Right renal pelvis (tissue), 4 donors: ENCODE measurements at regions not wholly inside any gene's neighbourhood (a gene's known extent, or its start where the extent isn't known, plus 50 kb on each side); places are given as distances from the start of the nearest gene placed in this dataset.
"Not testable (repeated sequence)": the region's sequence is repeated elsewhere in the genome, so short reads cannot be mapped to it uniquely, and the experiment has no call there.

ENCODE experiments used
- DNase-seq, 4 donors: peaks; one replicate each; pipeline ENCODE4 v3.0.0-alpha.2; 2013; ENCODE audit warnings: low read depth in 4 of 4, low spot score in 3 of 4, missing footprints in 1 of 4

GRCh38 chr1:219067350-219067712, 106.3 kb upstream of the LYPLAL1 start:
- DNase-seq = no peak

- not testable (repeated sequence) for DNase-seq
Measured at GRCh38 chr1:219070395-219070794, 103.3 kb upstream of the LYPLAL1 start.

GRCh38 chr1:219071209-219071608, 102.5 kb upstream of the LYPLAL1 start:
- no peak for DNase-seq

- DNase-seq = no peak
Measured at GRCh38 chr1:219072329-219072728, 101.3 kb upstream of the LYPLAL1 start.

GRCh38 chr1:219074084-219074728, 99.5 kb upstream of the LYPLAL1 start:
- no peak for DNase-seq

- DNase-seq = no peak
Measured at GRCh38 chr1:219075121-219075879, 98.4 kb upstream of the LYPLAL1 start.

GRCh38 chr1:219076326-219076937, 97.2 kb upstream of the LYPLAL1 start:
- no peak for DNase-seq

GRCh38 chr1:219077767-219078166, 95.9 kb upstream of the LYPLAL1 start:
- not testable (repeated sequence) for DNase-seq

- no peak for DNase-seq
Measured at GRCh38 chr1:219081943-219082925, 91.4 kb upstream of the LYPLAL1 start.

- DNase-seq = no peak
Measured at GRCh38 chr1:219083631-219084030, 90.0 kb upstream of the LYPLAL1 start.

GRCh38 chr1:219085082-219085481, 88.6 kb upstream of the LYPLAL1 start:
- no peak for DNase-seq

- DNase-seq = no peak
Measured at GRCh38 chr1:219085988-219086387, 87.7 kb upstream of the LYPLAL1 start.

GRCh38 chr1:219086956-219087469, 86.7 kb upstream of the LYPLAL1 start:
- no peak for DNase-seq

- DNase-seq = no peak
Measured at GRCh38 chr1:219088778-219089557, 84.7 kb upstream of the LYPLAL1 start.

GRCh38 chr1:219090607-219091006, 83.1 kb upstream of the LYPLAL1 start:
- DNase-seq = no peak

- DNase-seq = no peak
Measured at GRCh38 chr1:219092206-219092605, 81.5 kb upstream of the LYPLAL1 start.

- DNase-seq = no peak
Measured at GRCh38 chr1:219099307-219099706, 74.4 kb upstream of the LYPLAL1 start.

GRCh38 chr1:219100059-219100458, 73.6 kb upstream of the LYPLAL1 start:
- DNase-seq = no peak

GRCh38 chr1:219102466-219102865, 71.2 kb upstream of the LYPLAL1 start:
- DNase-seq = not testable (repeated sequence)

GRCh38 chr1:219105893-219106292, 67.8 kb upstream of the LYPLAL1 start:
- DNase-seq = no peak
